Stimulated activated CD4-positive, alpha-beta T cell treated with anti-CD3 and anti-CD28 coated beads, Interleukin-2, amount 100 ng/mL, for 4 hours (primary cell): ENCODE measurements at regions not wholly inside any gene's neighbourhood (a gene's known extent, or its start where the extent isn't known, plus 50 kb on each side); places are given as distances from the start of the nearest gene placed in this dataset.

Experiments
- DNase-seq: peaks from one replicate; pipeline ENCODE4 v3.0.0-alpha.2; 2020; ENCODE audit warnings: low read depth

GRCh38 chr9:7946458-7946857 lies 146.9 kb upstream of the DMAC1 start:
- no peak for DNase-seq

GRCh38 chr9:7944572-7944971 lies 145.0 kb upstream of the DMAC1 start:
- no peak for DNase-seq

- DNase-seq: no peak
Measured at GRCh38 chr9:7937761-7938491, 138.3 kb upstream of the DMAC1 start.

- no peak for DNase-seq
Measured at GRCh38 chr9:7936996-7937395, 137.4 kb upstream of the DMAC1 start.

GRCh38 chr9:7936163-7936562 lies 136.6 kb upstream of the DMAC1 start:
- no peak for DNase-seq

- DNase-seq: no peak
Measured at GRCh38 chr9:7935681-7936080, 136.1 kb upstream of the DMAC1 start.

- DNase-seq: no peak
Measured at GRCh38 chr9:7932767-7933166, 133.2 kb upstream of the DMAC1 start.

- DNase-seq: no peak
Measured at GRCh38 chr9:7930613-7931012, 131.0 kb upstream of the DMAC1 start.

- no peak for DNase-seq
Measured at GRCh38 chr9:7921545-7922197, 122.1 kb upstream of the DMAC1 start.

- no peak for DNase-seq
Measured at GRCh38 chr9:7912037-7912535, 112.5 kb upstream of the DMAC1 start.

GRCh38 chr9:7910426-7911020 lies 110.9 kb upstream of the DMAC1 start:
- DNase-seq: no peak

- DNase-seq: no peak
Measured at GRCh38 chr9:7909537-7909936, 110.0 kb upstream of the DMAC1 start.

- DNase-seq: no peak
Measured at GRCh38 chr9:7907551-7908337, 108.2 kb upstream of the DMAC1 start.

- DNase-seq: no peak
Measured at GRCh38 chr9:7906783-7907550, 107.4 kb upstream of the DMAC1 start.

- DNase-seq: no peak
Measured at GRCh38 chr9:7901621-7902020, 102.0 kb upstream of the DMAC1 start.

- no peak for DNase-seq
Measured at GRCh38 chr9:7900541-7900940, 101.0 kb upstream of the DMAC1 start.

- DNase-seq: no peak
Measured at GRCh38 chr9:7899753-7900152, 100.2 kb upstream of the DMAC1 start.

- no peak for DNase-seq
Measured at GRCh38 chr9:7894231-7894630, 94.7 kb upstream of the DMAC1 start.

GRCh38 chr9:7892975-7893374 lies 93.4 kb upstream of the DMAC1 start:
- DNase-seq: no peak

- peak; percentile 2 for DNase-seq
Measured at GRCh38 chr9:7879551-7880245, 80.1 kb upstream of the DMAC1 start.
